ENCODE measurements at regions not wholly inside any gene's neighbourhood (a gene's known extent, or its start where the extent isn't known, plus 50 kb on each side); places are given as distances from the start of the nearest gene placed in this dataset.
A peak's percentile ranks its signal among the peaks of the same experiment; 100 is the strongest.

GRCh38 chr18:29196307-29196706 lies 1019.4 kb upstream of the CDH2 start:
- in situ Hi-C loops (cut with MboI) (no loop called here), intact Hi-C loops (cut with micrococcal nuclease; ENCODE audit: unreplicated experiment) (no loop called here)
- ChIA-PET SMC1A (ENCODE audit: uncharacterized antibody, unreplicated experiment) (no interaction called here), POLR2A (no interaction called here), RAD21 (ENCODE audit: unreplicated experiment) (no interaction called here), CTCF (no interaction called here)
- 15% methylated on average over 3 of the region's 3 CpGs for WGBS (ENCODE audit: insufficient coverage, insufficient replicate concordance, low lambda C conversion rate, missing lambda C conversion rate)
- TF ChIP-seq TAF1 (IDR thresholded peaks at IDR 0.05; ENCODE audit: borderline replicate concordance, low read depth, low read length) (no peak), ZBTB40 (IDR thresholded peaks at IDR 0.05; ENCODE audit: borderline replicate concordance) (peak; percentile 61; the same call in 1 of the 2 replicates)
- no TSS peak for BruUV-seq (replicated peaks)
- Histone ChIP-seq H3K27me3 (replicated peaks in 1 of 2; ENCODE audit: control insufficient read depth in 2 of 2, insufficient read depth in 2 of 2, low read length in 1 of 2) (no peaks in the 10 kb centered on the region), H3K9ac (ENCODE audit: control insufficient read depth, insufficient read depth, low read length) (no peak overlapping the region), H3K36me3 (ENCODE audit: control insufficient read depth in 2 of 2, insufficient read depth in 2 of 2, low read length in 1 of 2) (no peaks in the 10 kb centered on the region), H4K20me1 (ENCODE audit: control insufficient read depth, insufficient read depth) (no peaks in the 10 kb centered on the region), H3K4me3 (no peak overlapping the region), H2AFZ (ENCODE audit: control insufficient read depth, low read depth, low read length) (no peak overlapping the region), H3K9me3 (replicated peaks; ENCODE audit: control insufficient read depth, insufficient read depth, low read length) (no peaks in the 10 kb centered on the region), H3K4me1 (ENCODE audit: control insufficient read depth, insufficient read depth, low read length) (no peaks in the 10 kb centered on the region), H3K4me2 (ENCODE audit: control insufficient read depth, insufficient read depth) (no peak overlapping the region), H3K27ac (ENCODE audit: control insufficient read depth, insufficient read depth) (no peak overlapping the region), H3K79me2 (ENCODE audit: control insufficient read depth, insufficient read depth, low read length) (no peaks in the 10 kb centered on the region)
- FAIRE-seq (no peak), ATAC-seq (no peak), DNase-seq (ENCODE audit: low read depth, low spot score) (no peak)

- BruUV-seq (replicated peaks): no TSS peak
- ATAC-seq (peak; percentile 57), DNase-seq (ENCODE audit: low read depth, low spot score) (no peak), FAIRE-seq (no peak)
- Histone ChIP-seq H3K4me2 (ENCODE audit: control insufficient read depth, insufficient read depth) (no peak overlapping the region), H3K9me3 (replicated peaks; ENCODE audit: control insufficient read depth, insufficient read depth, low read length) (no peaks in the 10 kb centered on the region), H3K27me3 (replicated peaks in 1 of 2; ENCODE audit: control insufficient read depth in 2 of 2, insufficient read depth in 2 of 2, low read length in 1 of 2) (no peaks in the 10 kb centered on the region), H3K36me3 (ENCODE audit: control insufficient read depth in 2 of 2, insufficient read depth in 2 of 2, low read length in 1 of 2) (no peaks in the 10 kb centered on the region), H2AFZ (ENCODE audit: control insufficient read depth, low read depth, low read length) (no peak overlapping the region), H3K4me1 (ENCODE audit: control insufficient read depth, insufficient read depth, low read length) (no peaks in the 10 kb centered on the region), H3K27ac (ENCODE audit: control insufficient read depth, insufficient read depth) (no peak overlapping the region), H3K4me3 (no peak overlapping the region), H4K20me1 (ENCODE audit: control insufficient read depth, insufficient read depth) (no peaks in the 10 kb centered on the region), H3K9ac (ENCODE audit: control insufficient read depth, insufficient read depth, low read length) (no peak overlapping the region), H3K79me2 (ENCODE audit: control insufficient read depth, insufficient read depth, low read length) (no peaks in the 10 kb centered on the region)
- in situ Hi-C loops (cut with MboI) (no loop called here), intact Hi-C loops (cut with micrococcal nuclease; ENCODE audit: unreplicated experiment) (no loop called here)
- ChIA-PET POLR2A (no interaction called here), SMC1A (ENCODE audit: uncharacterized antibody, unreplicated experiment) (no interaction called here), RAD21 (ENCODE audit: unreplicated experiment) (no interaction called here), CTCF (interaction anchor here (0.6 kb wide), 1 partner anchor 77 kb away, joined by 3 read pairs; no protein-coding TSS in a partner anchor)
- peak in 1 of 3 experiments; percentile 3; a peak in 1 of 6 replicates for TF ChIP-seq CTCF (IDR thresholded peaks at IDR 0.05 in 2 of 3, conservative IDR thresholded peaks at IDR 0.05 in 1 of 3; ENCODE audit: control insufficient read depth in 2 of 3, extremely low read depth in 1 of 3, insufficient read depth in 1 of 3, low read depth in 3 of 3, low read length in 3 of 3)
- no peak for TF ChIP-seq CREM (IDR thresholded peaks at IDR 0.05; ENCODE audit: low read depth)
- 33% methylated on average over 3 of the region's 3 CpGs for WGBS (ENCODE audit: insufficient coverage, insufficient replicate concordance, low lambda C conversion rate, missing lambda C conversion rate)
Observed at GRCh38 chr18:29191263-29191662, 1014.3 kb upstream of the CDH2 start.
